ENCODE measurements at regions not wholly inside any gene's neighbourhood (a gene's known extent, or its start where the extent isn't known, plus 50 kb on each side); places are given as distances from the start of the nearest gene placed in this dataset.

GRCh38 chr2:160550048-160550447 lies 56.4 kb upstream of the RBMS1 start:
- ATAC-seq, result no peak
- TF ChIP-seq ZNF8 (CRISPR knock-in tag; IDR thresholded peaks at IDR 0.05), result no peak
- TF ChIP-seq TSHZ2 (CRISPR knock-in tag; IDR thresholded peaks at IDR 0.05), result no peak
- TF ChIP-seq GLIS3 (CRISPR knock-in tag; IDR thresholded peaks at IDR 0.05), result no peak
- no peak for TF ChIP-seq ZFP3 (CRISPR knock-in tag; IDR thresholded peaks at IDR 0.05)
- TF ChIP-seq ESRRG (CRISPR knock-in tag; IDR thresholded peaks at IDR 0.05), result no peak
- TF ChIP-seq PATZ1 (CRISPR knock-in tag; IDR thresholded peaks at IDR 0.05; ENCODE audit: borderline replicate concordance), result no peak
- no peak for TF ChIP-seq ZNF70 (CRISPR knock-in tag; IDR thresholded peaks at IDR 0.05)
- TF ChIP-seq ZNF565 (CRISPR knock-in tag; conservative IDR thresholded peaks at IDR 0.05; ENCODE audit: low read depth), result no peak
- no peak for TF ChIP-seq OSR1 (CRISPR knock-in tag; IDR thresholded peaks at IDR 0.05)
- TF ChIP-seq, protein P1, sequence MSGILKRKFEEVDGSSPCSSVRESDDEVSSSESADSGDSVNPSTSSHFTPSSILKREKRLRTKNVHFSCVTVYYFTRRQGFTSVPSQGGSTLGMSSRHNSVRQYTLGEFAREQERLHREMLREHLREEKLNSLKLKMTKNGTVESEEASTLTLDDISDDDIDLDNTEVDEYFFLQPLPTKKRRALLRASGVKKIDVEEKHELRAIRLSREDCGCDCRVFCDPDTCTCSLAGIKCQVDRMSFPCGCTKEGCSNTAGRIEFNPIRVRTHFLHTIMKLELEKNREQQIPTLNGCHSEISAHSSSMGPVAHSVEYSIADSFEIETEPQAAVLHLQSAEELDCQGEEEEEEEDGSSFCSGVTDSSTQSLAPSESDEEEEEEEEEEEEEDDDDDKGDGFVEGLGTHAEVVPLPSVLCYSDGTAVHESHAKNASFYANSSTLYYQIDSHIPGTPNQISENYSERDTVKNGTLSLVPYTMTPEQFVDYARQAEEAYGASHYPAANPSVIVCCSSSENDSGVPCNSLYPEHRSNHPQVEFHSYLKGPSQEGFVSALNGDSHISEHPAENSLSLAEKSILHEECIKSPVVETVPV (CRISPR knock-in tag; IDR thresholded peaks at IDR 0.05), result no peak
- no peak for TF ChIP-seq ARNTL (CRISPR knock-in tag; IDR thresholded peaks at IDR 0.05; ENCODE audit: borderline replicate concordance, low read depth)
- no peak for TF ChIP-seq ZFP30 (CRISPR knock-in tag; IDR thresholded peaks at IDR 0.05)
- no peak for TF ChIP-seq TOX (CRISPR knock-in tag; IDR thresholded peaks at IDR 0.05; ENCODE audit: borderline replicate concordance)
- no peak for TF ChIP-seq CSDC2 (CRISPR knock-in tag; IDR thresholded peaks at IDR 0.05)
- no peak for TF ChIP-seq BACH2 (CRISPR knock-in tag; IDR thresholded peaks at IDR 0.05; ENCODE audit: borderline replicate concordance)
- TF ChIP-seq SNAI2 (CRISPR knock-in tag; IDR thresholded peaks at IDR 0.05), result no peak
- TF ChIP-seq, protein P2, sequence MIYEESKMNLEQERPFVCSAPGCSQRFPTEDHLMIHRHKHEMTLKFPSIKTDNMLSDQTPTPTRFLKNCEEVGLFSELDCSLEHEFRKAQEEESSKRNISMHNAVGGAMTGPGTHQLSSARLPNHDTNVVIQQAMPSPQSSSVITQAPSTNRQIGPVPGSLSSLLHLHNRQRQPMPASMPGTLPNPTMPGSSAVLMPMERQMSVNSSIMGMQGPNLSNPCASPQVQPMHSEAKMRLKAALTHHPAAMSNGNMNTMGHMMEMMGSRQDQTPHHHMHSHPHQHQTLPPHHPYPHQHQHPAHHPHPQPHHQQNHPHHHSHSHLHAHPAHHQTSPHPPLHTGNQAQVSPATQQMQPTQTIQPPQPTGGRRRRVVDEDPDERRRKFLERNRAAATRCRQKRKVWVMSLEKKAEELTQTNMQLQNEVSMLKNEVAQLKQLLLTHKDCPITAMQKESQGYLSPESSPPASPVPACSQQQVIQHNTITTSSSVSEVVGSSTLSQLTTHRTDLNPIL (CRISPR knock-in tag; IDR thresholded peaks at IDR 0.05; ENCODE audit: low read depth), result no peak

GRCh38 chr2:160551259-160551658 lies 57.7 kb upstream of the RBMS1 start:
- TF ChIP-seq ESRRG (CRISPR knock-in tag; IDR thresholded peaks at IDR 0.05) (no peak), RARB (CRISPR knock-in tag; IDR thresholded peaks at IDR 0.05) (no peak), BACH2 (CRISPR knock-in tag; IDR thresholded peaks at IDR 0.05; ENCODE audit: borderline replicate concordance) (no peak), CSDC2 (CRISPR knock-in tag; IDR thresholded peaks at IDR 0.05) (no peak), ZFP3 (CRISPR knock-in tag; IDR thresholded peaks at IDR 0.05) (no peak), SNAI2 (CRISPR knock-in tag; IDR thresholded peaks at IDR 0.05) (no peak), TSHZ2 (CRISPR knock-in tag; IDR thresholded peaks at IDR 0.05) (no peak), PPARA (CRISPR knock-in tag; IDR thresholded peaks at IDR 0.05; ENCODE audit: borderline replicate concordance) (no peak), ZNF565 (CRISPR knock-in tag; conservative IDR thresholded peaks at IDR 0.05; ENCODE audit: low read depth) (no peak), TOX (CRISPR knock-in tag; IDR thresholded peaks at IDR 0.05; ENCODE audit: borderline replicate concordance) (no peak), TCF4 (CRISPR knock-in tag; IDR thresholded peaks at IDR 0.05; ENCODE audit: borderline replicate concordance) (no peak)
- TF ChIP-seq, protein P2 (CRISPR knock-in tag; IDR thresholded peaks at IDR 0.05; ENCODE audit: low read depth), result no peak
- TF ChIP-seq, protein P3, sequence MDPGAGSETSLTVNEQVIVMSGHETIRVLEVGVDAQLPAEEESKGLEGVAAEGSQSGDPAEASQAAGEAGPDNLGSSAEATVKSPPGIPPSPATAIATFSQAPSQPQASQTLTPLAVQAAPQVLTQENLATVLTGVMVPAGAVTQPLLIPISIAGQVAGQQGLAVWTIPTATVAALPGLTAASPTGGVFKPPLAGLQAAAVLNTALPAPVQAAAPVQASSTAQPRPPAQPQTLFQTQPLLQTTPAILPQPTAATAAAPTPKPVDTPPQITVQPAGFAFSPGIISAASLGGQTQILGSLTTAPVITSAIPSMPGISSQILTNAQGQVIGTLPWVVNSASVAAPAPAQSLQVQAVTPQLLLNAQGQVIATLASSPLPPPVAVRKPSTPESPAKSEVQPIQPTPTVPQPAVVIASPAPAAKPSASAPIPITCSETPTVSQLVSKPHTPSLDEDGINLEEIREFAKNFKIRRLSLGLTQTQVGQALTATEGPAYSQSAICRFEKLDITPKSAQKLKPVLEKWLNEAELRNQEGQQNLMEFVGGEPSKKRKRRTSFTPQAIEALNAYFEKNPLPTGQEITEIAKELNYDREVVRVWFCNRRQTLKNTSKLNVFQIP (CRISPR knock-in tag; IDR thresholded peaks at IDR 0.05; ENCODE audit: borderline replicate concordance, low read depth), result no peak
- TF ChIP-seq, protein P1 (CRISPR knock-in tag; IDR thresholded peaks at IDR 0.05), result no peak
- ATAC-seq, result no peak

All from SK-N-SH treated with all-trans-retinoic acid at 6 μM for 48 hours (cell line).